SK-N-SH (cell line): ENCODE measurements at regions not wholly inside any gene's neighbourhood (a gene's known extent, or its start where the extent isn't known, plus 50 kb on each side); places are given as distances from the start of the nearest gene placed in this dataset.
"Not testable (repeated sequence)": the region's sequence is repeated elsewhere in the genome, so short reads cannot be mapped to it uniquely, and the experiment has no call there.

Source experiments
- CTCF ChIP-seq: fragments of 200-600 bp; sonication (generic); IDR thresholded peaks from 2 replicates; pipeline ENCODE4 v1.6.1; 2017; ENCODE audit warnings: antibody characterized with exemption, mild to moderate bottlenecking, moderate library complexity
- RFX5 ChIP-seq: IDR thresholded peaks from 2 replicates; pipeline ENCODE4 v1.6.1; 2012; ENCODE audit warnings: mild to moderate bottlenecking, improper control_type of control experiment, low read length
- SMC3 ChIP-seq: IDR thresholded peaks from 2 replicates; pipeline ENCODE4 v1.6.1; 2012; ENCODE audit warnings: low read depth, low read length, improper control_type of control experiment
- USF1 ChIP-seq: IDR thresholded peaks from 2 replicates; pipeline ENCODE4 v1.4.0; 2012; ENCODE audit warnings: low read depth, borderline replicate concordance

- TF ChIP-seq CTCF, USF1, RFX5, SMC3: not testable (repeated sequence)
These were observed 70.6 kb downstream of the MAD2L1 start for GRCh38 chr4:119996024-119996423.
